Fibroblast of skin of left quadriceps (primary cell): ENCODE measurements at regions not wholly inside any gene's neighbourhood (a gene's known extent, or its start where the extent isn't known, plus 50 kb on each side); places are given as distances from the start of the nearest gene placed in this dataset.
A peak's percentile ranks its signal among the peaks of the same experiment; 100 is the strongest.

Source experiments
- DNase-seq, 2 experiments: peaks; one replicate each; pipeline ENCODE4 v3.0.0-alpha.2; 2013; ENCODE audit warnings: low read depth in 2 of 2

DNA sequence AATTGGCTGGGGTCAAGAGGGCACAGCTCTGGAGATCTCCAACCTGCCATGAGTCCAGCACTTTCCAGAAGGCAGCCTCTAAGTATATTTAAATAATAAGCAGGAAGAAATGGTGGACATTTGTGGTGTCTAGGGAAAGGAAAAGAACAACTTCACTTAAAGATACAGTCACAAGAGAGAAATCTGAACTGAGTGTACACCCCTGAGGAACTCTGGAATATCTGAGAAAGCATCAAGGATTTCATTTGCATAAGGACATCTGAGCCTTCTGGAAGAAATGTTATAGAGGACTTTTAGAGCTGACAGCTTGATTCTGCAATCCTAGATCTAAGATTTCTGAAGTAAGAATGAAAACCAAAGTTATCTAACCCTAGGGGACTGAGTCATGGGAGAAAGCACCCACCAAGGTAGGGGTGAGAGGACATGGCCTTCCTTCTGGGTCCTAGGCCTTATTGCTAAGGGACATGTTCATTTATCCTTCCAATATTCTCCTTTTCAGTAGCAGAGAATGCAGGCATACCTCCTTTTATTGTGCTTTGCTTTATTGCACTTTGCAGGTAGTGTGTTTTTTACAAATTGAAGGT lies 253.4 kb upstream of the SLC24A2 start:
- DNase-seq = no peak

DNA sequence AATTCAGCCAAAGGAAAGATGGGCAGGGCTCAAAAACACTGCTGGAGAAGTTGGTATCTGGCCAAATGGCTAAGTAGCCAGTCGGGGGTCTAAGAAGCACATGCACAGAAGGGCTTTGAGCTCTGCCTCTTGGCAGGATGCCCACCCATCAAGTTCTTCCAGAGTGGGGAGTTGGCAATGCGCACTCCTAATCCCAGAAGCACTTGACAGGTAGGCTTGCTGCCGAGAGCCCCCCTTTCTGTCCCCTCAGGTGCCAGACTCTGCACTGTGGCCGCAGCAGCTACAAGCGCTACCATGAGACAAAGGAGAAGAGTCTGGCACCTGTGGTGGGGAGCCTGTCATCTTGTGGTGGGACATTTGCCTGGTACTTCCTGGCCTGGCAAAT lies 252.9 kb upstream of the SLC24A2 start:
- DNase-seq = no peak

DNA sequence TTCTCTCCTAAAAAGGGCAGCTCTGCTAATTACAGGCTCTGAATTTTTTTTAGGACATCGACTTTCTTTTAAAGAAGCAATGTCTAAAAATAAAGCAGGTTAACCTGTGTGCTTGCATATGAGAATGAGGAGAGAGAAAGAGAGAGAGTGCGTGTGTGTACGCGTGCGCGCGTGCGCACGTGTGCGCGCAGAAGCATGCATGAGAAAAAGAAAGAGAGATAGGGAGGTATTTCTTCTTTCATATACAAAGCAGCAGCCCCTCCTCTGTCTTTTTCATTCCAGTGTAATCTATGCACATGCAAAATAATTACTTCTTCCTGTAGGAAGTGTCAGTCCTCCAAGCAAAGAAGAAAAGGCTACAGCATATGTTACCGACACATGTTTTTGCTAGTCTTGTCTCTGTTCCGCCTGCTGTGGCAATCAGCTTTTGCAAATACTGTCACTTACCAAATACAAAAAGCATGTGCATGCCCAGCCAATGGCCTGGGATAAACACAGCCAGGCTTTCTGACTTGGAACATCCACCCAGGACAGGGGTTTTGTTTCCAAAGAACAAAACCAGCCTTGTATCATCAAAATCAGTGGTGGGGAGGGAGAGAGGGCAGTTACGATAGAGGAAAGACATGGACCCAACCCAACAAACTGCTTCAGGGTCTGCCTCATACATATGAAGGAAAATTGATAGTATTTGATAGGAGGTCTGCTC lies 252.3 kb upstream of the SLC24A2 start:
- no peak for DNase-seq

DNA sequence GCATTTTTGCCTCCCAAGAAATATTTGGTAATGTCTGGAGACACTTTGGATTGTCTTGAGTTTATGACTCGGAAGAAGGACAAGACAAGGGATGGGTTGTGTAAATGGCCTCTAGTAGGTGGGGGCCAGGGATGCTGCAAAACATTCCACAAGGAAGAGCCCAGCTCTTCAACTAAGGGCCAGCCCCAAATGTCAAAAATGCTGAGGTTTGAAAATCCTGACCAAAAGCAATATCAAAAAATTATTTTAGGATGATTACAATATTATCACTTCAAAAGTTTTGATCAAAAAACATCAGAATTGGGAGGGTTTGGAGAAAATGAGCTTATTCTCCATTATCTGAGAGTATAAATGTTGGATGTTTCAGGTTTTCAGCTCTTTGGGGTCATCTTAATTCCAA lies 248.9 kb upstream of the SLC24A2 start:
- no peak for DNase-seq

DNA sequence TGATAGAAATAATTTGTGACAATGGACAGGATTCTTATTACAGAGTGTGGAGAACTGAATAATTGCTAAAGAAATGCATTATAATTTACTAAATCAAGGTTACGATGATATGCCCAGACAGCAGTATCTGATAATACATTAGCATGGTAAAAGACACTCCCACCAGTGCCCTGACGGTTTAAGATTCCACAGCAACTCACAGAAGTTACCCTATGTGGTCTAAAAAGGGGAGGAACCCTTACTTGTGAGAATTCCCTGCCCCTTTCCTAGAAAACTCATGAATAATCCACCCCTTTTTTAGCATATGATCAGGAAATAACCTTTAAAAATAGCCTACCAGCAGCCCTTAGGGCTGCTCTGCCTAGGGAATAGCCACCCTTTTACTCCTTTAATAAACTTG lies 244.7 kb upstream of the SLC24A2 start:
- DNase-seq = no peak

DNA sequence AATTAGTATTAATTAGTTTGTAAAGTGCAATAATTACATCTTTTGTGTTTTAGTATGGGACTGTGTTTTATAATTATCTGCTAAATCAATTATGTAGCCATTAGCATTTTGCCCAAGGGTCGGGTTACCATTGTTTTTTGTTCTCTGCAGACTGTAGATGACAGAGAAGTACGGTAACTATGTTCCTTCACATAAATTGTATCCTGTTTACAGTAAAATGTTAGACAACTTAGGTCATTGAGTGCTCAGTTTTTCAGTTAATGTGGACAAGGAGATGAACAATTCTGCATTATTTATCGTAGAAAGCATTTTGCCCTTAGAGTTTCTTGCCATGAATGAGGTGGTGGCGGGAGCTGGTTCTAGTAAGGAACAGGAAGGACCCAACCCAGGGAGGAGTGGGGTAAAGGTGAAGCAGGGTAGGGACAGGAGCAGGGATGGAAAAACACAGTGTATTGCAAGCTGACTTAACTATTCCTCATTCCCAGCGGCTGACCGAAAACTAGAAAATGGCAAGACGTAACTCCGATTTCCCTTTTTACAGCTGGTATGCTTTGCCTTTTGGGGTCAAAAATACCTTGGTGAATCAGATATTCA lies 243.7 kb upstream of the SLC24A2 start:
- no peak for DNase-seq

DNA sequence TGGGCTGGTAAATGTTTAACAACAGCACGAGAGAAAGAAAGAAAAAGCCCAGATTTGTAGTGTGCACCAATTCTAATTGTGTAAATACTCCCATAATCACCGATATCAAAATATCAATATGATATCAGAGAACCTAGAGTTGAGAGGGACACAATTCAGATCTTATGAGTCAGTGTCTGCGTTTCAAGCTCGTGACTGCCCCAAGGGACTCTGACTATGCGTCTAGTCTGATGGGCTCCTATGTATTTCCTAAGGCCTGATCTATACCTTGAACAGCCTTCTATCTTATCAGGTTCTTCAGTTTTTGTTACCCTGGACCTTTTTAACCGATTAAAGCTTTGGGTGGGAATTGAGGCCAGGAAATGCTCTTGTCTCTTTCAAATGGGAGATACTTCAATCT lies 243.0 kb upstream of the SLC24A2 start:
- DNase-seq = no peak

DNA sequence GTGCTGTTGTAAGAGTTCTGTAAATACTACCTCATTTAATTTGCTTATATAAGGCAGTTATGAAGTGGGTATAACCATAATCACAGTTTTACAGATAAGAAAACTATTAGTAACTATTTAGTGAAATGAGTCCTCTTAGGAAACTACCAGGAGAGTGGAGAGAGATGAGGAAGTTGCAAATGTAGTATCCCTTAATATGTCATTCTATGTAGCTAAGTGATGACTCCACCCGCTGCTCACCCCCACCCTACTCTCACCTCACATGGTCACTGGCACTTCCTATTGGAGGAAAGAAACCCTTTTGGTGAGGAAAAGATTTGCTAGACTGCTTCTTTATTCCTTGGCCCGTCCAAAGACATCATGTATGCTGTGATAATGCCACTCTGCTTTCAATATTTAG lies 241.8 kb upstream of the SLC24A2 start:
- no peak for DNase-seq

DNA sequence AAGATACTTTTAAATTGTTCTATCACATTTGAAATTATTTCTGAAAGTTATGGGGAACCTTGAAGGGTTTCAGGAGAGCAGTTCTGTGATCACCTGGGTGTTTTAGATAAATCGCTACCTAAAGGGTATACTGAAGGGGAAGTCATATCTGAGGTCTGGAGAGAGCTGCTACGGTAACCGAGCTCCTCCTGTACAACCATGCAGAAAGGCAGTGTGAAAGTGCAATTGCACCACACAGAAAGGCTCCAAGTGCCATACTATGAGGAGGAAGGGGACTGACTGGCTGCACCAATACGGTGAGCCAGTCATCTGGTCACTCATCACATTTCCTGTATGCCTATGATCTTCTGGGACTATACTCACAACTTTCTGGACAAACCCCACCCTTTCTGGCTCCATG lies 241.4 kb upstream of the SLC24A2 start:
- DNase-seq = no peak

DNA sequence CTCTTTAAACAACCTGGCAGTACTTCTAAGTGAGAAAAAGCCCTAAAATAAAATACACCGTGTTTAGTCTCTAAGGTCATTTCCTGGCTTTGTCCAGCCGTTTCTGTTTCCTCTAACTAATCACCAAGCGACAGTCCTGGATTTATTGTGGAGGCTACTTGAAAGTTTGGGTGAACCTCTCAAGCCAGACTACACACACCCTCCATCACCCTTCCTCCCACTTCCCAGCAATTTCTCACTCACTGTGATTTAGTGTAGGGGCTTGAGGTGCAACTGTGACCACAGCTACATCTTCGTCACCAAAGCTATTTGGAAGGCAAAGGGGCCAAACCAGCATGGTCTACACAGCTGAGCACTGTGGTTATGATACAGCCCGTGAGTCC lies 240.0 kb upstream of the SLC24A2 start:
- no peak for DNase-seq

DNA sequence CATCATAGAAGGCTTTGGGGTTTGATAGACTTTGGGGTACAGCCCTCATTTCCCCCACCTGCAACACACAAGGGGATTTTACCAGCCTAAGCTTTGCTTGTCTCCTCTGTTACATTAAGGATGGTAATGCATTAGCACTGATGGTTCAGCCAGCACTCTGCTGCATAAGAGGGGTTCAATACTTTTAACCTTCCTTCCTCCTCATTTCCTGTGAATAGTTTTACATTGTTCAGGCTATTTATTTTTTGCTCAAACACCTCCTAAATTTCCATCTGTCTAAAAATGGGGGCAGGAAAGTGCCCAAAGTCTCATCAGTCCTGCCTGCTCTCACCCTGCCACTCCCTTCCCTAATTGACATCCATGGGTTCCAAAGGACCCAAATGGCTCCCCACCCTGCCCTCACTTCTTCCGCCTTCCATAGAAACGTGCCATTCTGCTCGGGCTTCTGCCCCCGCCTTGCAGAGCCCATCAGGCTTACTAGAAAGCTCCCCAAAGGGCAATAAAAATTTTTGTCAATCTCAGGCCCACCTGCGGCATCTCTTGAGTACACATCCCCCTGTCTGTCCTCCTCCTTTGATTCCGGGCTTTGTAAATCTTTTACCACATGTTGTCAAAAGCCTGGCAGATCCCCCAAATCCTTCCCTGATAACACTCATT lies 239.5 kb upstream of the SLC24A2 start:
- DNase-seq = no peak

DNA sequence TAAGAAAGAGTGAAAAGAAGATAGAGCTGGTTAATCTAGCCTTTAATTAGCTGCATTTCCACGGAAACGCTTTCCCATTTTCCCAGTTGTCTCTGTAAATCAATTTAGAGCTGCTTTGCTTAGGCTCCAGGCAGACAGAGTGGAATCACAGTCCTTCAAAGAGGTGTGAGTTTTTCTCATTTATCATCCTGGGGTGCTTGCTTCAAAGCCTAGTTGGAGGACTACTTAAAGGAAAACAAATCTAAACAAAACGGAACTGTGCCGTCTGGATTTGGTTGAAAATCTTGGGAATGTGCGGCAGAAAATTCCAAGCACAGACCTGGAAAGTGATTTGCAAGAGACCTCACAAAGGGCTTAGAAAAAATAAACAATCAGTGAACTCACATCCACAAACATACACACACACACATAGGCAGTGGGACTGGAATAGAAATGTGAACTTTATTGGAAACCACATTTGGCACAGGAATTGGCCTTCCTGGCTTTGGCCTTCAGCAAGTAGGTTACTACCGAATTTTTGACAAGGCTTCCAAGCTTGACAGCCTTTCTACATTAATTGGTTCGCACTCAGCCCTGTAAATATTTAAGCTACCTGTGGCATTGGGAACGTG lies 235.2 kb upstream of the SLC24A2 start:
- no peak for DNase-seq

DNA sequence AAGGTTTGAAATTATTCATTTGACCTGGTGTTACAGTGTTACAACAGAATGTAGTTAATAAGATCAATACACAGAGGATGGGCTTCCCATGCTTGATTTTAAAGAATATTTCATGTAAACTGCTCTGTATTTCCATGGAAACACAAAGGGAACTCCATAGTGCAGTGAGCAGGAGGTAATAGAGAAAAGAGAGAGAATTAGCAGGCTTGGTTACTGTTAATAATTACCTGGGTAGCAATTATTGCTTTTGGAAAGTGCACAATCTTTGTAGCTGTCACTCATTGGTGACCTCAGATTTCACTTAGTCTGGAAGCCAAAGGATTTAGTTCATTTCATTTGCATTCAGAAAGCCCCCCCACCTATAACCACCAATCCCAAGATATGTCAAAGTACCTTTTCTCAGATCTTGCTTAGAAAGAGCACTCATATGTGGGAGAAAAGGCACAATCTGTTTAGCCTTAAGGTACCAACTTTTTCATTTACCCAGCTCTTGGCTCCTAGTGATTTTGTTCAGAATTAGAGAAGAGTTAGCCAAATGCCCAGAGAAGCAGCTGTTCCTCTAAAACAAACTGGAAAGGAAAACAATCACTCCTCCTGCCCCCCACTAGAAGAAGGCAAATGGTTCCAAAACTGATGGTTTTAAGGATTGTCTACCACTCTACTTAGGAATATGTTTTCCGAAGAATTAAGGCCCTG lies 234.5 kb upstream of the SLC24A2 start:
- DNase-seq = no peak

DNA sequence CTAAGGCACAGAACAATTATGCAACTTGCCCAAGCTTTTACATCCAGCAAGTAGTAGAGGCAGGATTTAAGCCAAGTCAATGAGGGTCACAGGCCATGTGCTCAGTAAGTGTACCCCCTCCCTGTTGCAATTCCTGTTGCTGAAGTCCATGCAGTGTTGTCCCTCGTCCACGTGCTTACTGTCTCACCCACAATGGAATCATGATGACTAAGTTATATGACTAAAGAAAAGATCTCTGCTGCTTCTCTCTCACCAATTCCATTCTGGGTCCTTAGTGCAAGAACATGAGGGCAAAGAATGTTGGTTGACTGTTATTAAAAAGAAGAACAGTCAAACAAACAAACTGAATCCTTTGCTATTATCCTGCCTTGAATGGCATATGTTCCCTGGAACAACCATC lies 233.6 kb upstream of the SLC24A2 start:
- no peak for DNase-seq

DNA sequence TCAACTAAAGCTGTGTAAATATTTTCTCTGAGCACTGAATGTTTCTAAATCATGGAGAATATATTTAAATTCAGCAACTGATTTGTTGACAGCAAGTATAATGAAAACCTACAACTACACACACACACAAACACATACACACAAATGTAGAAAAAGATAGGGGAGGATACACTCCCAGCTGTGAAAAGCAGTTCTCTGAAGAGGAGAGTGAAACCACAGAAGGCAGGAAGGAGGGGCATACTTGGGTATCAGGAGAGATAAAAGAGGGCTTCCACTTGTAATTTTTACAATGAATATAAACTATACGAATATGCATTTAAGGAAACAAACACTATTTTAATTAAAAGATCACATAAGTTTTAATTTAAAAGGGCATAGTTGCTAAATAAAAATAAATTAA lies 227.8 kb upstream of the SLC24A2 start:
- DNase-seq = no peak

DNA sequence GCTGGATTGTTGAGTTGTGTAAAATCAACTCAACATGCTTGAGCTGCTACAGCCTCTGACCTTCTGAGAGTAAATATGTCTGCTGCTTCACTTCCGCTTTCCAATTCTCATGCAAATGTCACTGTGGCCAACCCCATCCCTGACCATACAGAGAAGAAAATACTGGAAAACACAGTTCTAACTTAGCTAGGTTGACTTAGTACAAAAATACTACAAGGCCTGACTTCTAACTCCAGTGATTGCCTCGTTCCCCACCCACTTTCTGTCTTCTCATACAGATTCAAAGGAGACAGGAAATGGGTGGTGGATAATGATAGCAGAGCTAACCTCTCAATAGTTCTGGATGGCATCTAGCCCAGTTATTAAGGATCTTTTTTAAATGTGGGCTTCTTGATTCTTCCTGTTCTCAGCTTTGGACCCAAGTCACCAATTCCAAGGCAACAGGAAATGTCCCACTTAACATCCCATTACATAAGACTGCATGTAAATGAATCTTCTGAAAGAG lies 226.6 kb upstream of the SLC24A2 start:
- no peak for DNase-seq

DNA sequence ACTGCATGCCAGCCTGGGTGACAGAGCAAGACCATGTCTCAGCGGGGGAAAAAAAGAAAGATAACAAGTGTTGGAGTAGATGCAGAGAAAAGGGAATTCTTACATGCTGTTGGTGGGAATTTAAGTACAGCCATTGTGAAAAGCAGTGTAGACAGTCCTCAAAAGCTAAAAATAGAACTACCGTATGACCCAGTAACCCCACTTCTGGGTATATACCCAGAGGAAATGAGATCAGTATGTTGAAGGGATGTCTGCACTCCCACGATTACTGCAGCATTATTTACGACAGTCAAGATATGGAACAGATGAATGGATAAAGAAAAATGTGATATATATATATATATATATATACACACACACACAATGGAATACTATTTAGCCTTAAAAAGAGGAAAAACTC lies 225.3 kb upstream of the SLC24A2 start:
- DNase-seq = no peak

DNA sequence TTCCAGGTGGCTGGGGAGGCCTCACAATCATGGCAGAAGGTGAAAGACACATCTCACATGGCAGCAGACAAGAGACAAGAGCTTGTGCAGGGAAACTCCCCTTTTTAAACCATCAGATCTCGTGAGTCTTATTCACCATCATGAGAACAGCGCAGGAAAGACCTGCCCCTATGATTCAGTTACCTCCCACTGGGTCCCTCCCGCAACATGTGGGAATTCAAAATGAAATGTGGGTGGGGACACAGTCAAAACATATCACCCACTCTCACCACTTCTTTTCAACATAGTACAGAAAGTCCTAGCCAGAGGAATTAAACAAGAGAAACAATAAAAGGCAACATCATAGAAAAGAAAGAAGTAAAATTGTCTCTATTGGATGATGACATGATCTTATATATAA lies 223.4 kb upstream of the SLC24A2 start:
- DNase-seq = no peak

DNA sequence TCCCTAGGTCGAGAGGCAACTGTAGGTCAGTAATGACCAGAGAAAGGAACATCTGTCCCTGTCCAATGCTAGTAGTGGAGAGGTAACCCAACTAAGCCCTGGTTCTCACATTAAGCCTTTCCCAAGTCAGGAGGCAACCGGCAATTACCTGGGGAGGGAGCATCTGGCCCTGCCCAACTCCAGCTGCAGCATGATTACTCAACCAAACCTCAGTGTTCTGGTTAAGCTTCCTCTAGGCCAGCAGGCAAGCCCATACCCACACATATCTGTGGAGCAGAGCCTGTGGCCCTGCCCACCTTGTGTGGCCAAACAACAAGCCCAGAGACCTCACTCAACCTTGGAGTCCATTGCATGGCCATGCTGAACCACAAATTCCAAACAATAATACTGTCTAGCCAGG lies 220.8 kb upstream of the SLC24A2 start:
- no peak for DNase-seq

DNA sequence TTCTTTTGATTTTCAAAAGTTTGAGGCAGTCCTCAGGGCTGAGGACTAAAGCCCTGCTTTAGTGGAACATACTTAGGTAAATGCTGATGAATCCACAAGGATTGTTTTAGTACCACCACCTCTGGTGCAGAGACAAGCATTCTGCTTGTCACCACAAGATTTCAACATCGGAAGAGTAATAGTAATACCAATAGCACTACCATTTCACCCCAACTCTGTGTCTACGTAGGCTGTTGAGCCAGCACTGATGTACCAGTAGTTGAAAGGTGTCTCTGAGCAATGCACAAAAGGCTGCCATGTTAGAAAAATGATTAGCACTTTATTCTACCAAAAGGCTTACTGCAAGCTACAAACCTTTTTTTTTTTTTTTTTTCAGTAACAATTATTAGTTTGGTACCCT lies 213.2 kb upstream of the SLC24A2 start:
- no peak for DNase-seq

DNA sequence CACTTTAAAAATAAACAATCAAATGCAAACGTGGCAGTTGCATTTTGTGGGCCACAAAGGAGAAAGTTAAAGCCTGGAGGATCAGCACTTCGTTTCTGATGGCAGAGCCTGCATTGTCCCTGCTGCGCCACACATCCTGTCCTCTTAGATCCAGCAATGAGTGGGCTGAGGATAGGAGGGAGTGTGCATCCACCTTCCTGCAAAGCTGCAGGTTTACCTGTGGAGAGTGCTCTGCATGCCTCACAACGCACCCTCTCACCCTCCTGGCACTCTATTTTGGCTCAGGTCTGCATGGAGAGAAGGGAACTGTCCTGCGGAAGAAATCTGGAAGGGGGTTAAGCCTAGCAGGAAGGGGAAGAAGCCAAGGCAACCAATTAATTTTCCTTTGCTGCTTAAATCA lies 212.2 kb upstream of the SLC24A2 start:
- no peak for DNase-seq

DNA sequence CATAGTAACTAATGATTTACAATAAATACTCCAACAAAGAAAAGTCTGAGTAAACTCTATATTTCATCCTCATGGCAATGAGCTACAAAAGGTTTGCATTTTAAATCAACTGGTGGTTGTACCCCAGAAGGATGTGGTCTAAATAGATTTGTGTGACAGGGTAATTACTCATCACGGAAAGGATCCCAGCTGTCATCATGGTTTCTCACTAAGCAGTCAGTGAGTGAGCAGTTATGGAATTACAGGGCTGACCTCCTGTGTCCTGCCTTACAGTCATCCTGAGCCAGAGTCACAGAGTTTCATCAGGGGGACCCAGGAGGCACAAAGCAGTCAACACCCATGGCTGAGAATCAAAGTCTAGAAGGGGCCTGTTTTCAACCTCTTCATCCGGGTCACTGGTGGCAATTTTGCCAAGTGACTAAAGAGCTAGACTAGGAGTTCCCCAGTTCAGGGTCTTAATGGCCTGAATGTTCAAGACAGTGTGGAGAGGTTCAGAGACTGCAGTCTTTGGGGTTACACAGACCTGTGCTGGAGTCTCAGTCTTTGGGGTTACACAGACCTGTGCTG lies 210.7 kb upstream of the SLC24A2 start:
- peak; percentile 70 to 72 for DNase-seq
